IMR-90 (cell line): ENCODE measurements at regions not wholly inside any gene's neighbourhood (a gene's known extent, or its start where the extent isn't known, plus 50 kb on each side); places are given as distances from the start of the nearest gene placed in this dataset.

ENCODE experiments used
- ATAC-seq: fragments of 200-7000 bp; cut with Tn5 transposase; 2 replicates; pipeline ENCODE4 v1.9.1; 2020; ENCODE audit warnings: low read depth, mild to moderate bottlenecking, moderate library complexity
- BruUV-seq: library from RNA; stranded (reverse); fragments of 400-500 nt; replicated peaks from 2 replicates; lab custom pipeline; 2021; lab: Mats Ljungman, UMichigan
- CTCF ChIA-PET: fragments of 300-600 bp; formaldehyde crosslinking; extraction: SDS; loops from one replicate; lab custom pipeline; 2021; ENCODE audit warnings: antibody characterized with exemption; lab: Yijun Ruan, JAX
- POLR2A ChIA-PET: fragments of 300-600 bp; sonication (Branson Sonifier 250); formaldehyde crosslinking; loops from one replicate; lab custom pipeline; 2022; ENCODE audit warnings: antibody characterized with exemption; ENCODE audit not compliant: unreplicated experiment; lab: Charles Lee
- DNase-seq: peaks from one replicate; pipeline ENCODE4 v3.0.0; 2013
- H2AFZ ChIP-seq: replicated peaks from 2 replicates; pipeline ENCODE3; 2013; ENCODE audit warnings: low read length, mild to moderate bottlenecking; ENCODE audit not compliant: poor library complexity
- H2AK5ac ChIP-seq: 2 replicates; pipeline ENCODE4 v1.6.1; 2013; ENCODE audit warnings: low read depth, low read length, inconsistent platforms
- H2AK9ac ChIP-seq: replicated peaks from 2 replicates; pipeline ENCODE3; 2013; ENCODE audit warnings: mild to moderate bottlenecking, low read depth, low read length, moderate library complexity; ENCODE audit not compliant: poor library complexity
- H2BK120ac ChIP-seq: 2 replicates; pipeline ENCODE4 v1.6.1; 2013; ENCODE audit warnings: low read depth, low read length, inconsistent platforms
- H2BK15ac ChIP-seq: 3 replicates; pipeline ENCODE4 v1.6.1; 2013; ENCODE audit warnings: low read depth, low read length, inconsistent platforms
- H2BK20ac ChIP-seq: 2 replicates; pipeline ENCODE4 v1.6.1; 2013; ENCODE audit warnings: low read depth, mild to moderate bottlenecking, inconsistent platforms, low read length, moderate library complexity
- H2BK5ac ChIP-seq: 2 replicates; pipeline ENCODE4 v1.6.1; 2013; ENCODE audit warnings: mild to moderate bottlenecking, low read depth, low read length, inconsistent platforms; ENCODE audit not compliant: poor library complexity, severe bottlenecking
- H3K14ac ChIP-seq: replicated peaks from 2 replicates; pipeline ENCODE4 v1.6.1; 2013; ENCODE audit warnings: low read depth, low read length, inconsistent platforms
- H3K18ac ChIP-seq: 2 replicates; pipeline ENCODE4 v1.6.1; 2013; ENCODE audit warnings: low read depth, low read length, control low read depth
- H3K23ac ChIP-seq: 2 replicates; pipeline ENCODE4 v1.6.1; 2013; ENCODE audit warnings: low read depth, low read length, inconsistent platforms
- H3K27ac ChIP-seq: 2 replicates; pipeline ENCODE4 v1.5.1; 2013; ENCODE audit warnings: mild to moderate bottlenecking, control low read depth, low read length; ENCODE audit not compliant: insufficient read depth
- H3K27me3 ChIP-seq: 2 replicates; pipeline ENCODE4 v1.6.1; 2013; ENCODE audit warnings: low read length; ENCODE audit not compliant: control insufficient read depth, insufficient read depth
- H3K36me3 ChIP-seq: 2 replicates; pipeline ENCODE4 v1.6.1; 2013; ENCODE audit warnings: low read length, mixed read lengths; ENCODE audit not compliant: control insufficient read depth, insufficient read depth
- H3K4ac ChIP-seq: 2 replicates; pipeline ENCODE4 v1.6.1; 2013; ENCODE audit warnings: low read depth, low read length, inconsistent platforms
- H3K4me1 ChIP-seq: 2 replicates; pipeline ENCODE4 v1.6.1; 2013; ENCODE audit warnings: low read length, mixed read lengths; ENCODE audit not compliant: control insufficient read depth, insufficient read depth
- H3K4me2 ChIP-seq: 2 replicates; pipeline ENCODE4 v1.6.1; 2013; ENCODE audit warnings: low read depth, mild to moderate bottlenecking, control low read depth, low read length, moderate library complexity
- H3K4me3 ChIP-seq: 2 replicates; pipeline ENCODE4 v1.5.1; 2013; ENCODE audit warnings: low read depth, mild to moderate bottlenecking, control low read depth, low read length, moderate library complexity; ENCODE audit not compliant: insufficient read depth
- H3K56ac ChIP-seq: 2 replicates; pipeline ENCODE4 v1.6.1; 2013; ENCODE audit warnings: low read length, inconsistent platforms; ENCODE audit not compliant: insufficient read depth; ENCODE audit errors: extremely low read depth
- H3K79me1 ChIP-seq, 2 experiments: 2 replicates each; pipeline ENCODE4 v1.6.1; 2013; ENCODE audit warnings: low read length in 2 of 2, inconsistent platforms in 1 of 2, low read depth in 1 of 2
- H3K9ac ChIP-seq: 2 replicates; pipeline ENCODE4 v1.6.1; 2013; ENCODE audit warnings: low read depth, low read length, control low read depth
- H3K9me1 ChIP-seq: 2 replicates; pipeline ENCODE4 v1.6.1; 2013; ENCODE audit warnings: low read length, inconsistent platforms; ENCODE audit not compliant: insufficient read depth
- H3K9me3 ChIP-seq: 2 replicates; pipeline ENCODE4 v1.6.1; 2013; ENCODE audit warnings: low read length; ENCODE audit not compliant: control insufficient read depth, insufficient read depth
- H4K20me1 ChIP-seq: 2 replicates; pipeline ENCODE4 v1.6.1; 2013; ENCODE audit warnings: low read length, inconsistent platforms; ENCODE audit not compliant: insufficient read depth
- H4K5ac ChIP-seq: 2 replicates; pipeline ENCODE4 v1.6.1; 2013; ENCODE audit warnings: mild to moderate bottlenecking, low read depth, low read length, control low read depth
- H4K8ac ChIP-seq, 2 experiments: 2 replicates each; pipeline ENCODE4 v1.6.1; 2013; ENCODE audit warnings: low read depth in 2 of 2, low read length in 2 of 2, control low read depth in 1 of 2, inconsistent platforms in 1 of 2
- H4K91ac ChIP-seq: 2 replicates; pipeline ENCODE4 v1.6.1; 2013; ENCODE audit warnings: low read depth, low read length, inconsistent platforms; ENCODE audit not compliant: insufficient read depth
- CEBPB ChIP-seq: IDR thresholded peaks from 2 replicates; pipeline ENCODE4 v1.6.1; 2012; ENCODE audit warnings: low read depth, low read length, improper control_type of control experiment
- FOS ChIP-seq: fragments of 150-350 bp; IDR thresholded peaks from 2 replicates; pipeline ENCODE4 v1.6.1; 2016; ENCODE audit warnings: low read depth, low read length
- NFE2L2 ChIP-seq: fragments of 150-350 bp; IDR thresholded peaks from 2 replicates; pipeline ENCODE4 v1.6.1; 2016; ENCODE audit warnings: low read depth, mild to moderate bottlenecking, low read length
- WGBS, 2 experiments: methylation state at CpG; one replicate each; pipeline versions ENCODE4 v1.1.5 to v1.1.7; 2013; ENCODE audit warnings: missing lambda C conversion rate in 2 of 2; ENCODE audit not compliant: insufficient read length in 1 of 2; ENCODE audit errors: extremely low coverage in 2 of 2; 5-methylcytosine and 5-hydroxymethylcytosine counted together
- dilution Hi-C: fragments of 300-500 bp; cut with HindIII; formaldehyde crosslinking; loops from one replicate; pipeline ENCODE4 v1.14.3; 2018; ENCODE audit warnings: low sequenced_read_pairs; ENCODE audit not compliant: unreplicated experiment
- in situ Hi-C: fragments of 300-500 bp; cut with MboI; formaldehyde crosslinking; loops from 3 replicates; pipeline ENCODE4 v1.14.3; 2019; ENCODE audit warnings: low sequenced_read_pairs, inconsistent platforms, mixed read lengths
- intact Hi-C: fragments of 100-400 bp; cut with micrococcal nuclease; formaldehyde crosslinking; loops from 2 replicates; pipeline ENCODE4 v1.10.0; 2022

GRCh38 chr12:65620046-65620445 lies 204.2 kb upstream of the HMGA2 start:
- in situ Hi-C loops, result no loop called here
- H2BK20ac ChIP-seq, result peak overlapping the region; percentile 40; the same call in 1 of the 2 replicates
- CTCF ChIA-PET, result no interaction called here
- no CpG with 5 or more reads among the region's 1 CpG for WGBS, 2 experiments
- peak overlapping the region; percentile 9; the same call in 1 of the 2 replicates for H4K5ac ChIP-seq
- H3K36me3 ChIP-seq, result no peaks in the 10 kb centered on the region
- H2BK15ac ChIP-seq, result peak overlapping the region; percentile 8; the same call in 2 of the 3 replicates
- no peaks in the 10 kb centered on the region for H3K27me3 ChIP-seq
- H4K20me1 ChIP-seq, result no peaks in the 10 kb centered on the region
- H3K23ac ChIP-seq, result peak overlapping the region; percentile 9; the same call in 1 of the 2 replicates
- BruUV-seq, result no TSS peak
- H3K4me1 ChIP-seq, result peaks cover 6% of the 10 kb centered on the region; the same call in 1 of the 2 replicates
- peak overlapping the region; percentile 74 for H2BK120ac ChIP-seq
- H3K18ac ChIP-seq, result peak overlapping the region; percentile 17; the same call in 1 of the 2 replicates
- no peak overlapping the region for H2AK5ac ChIP-seq
- H3K14ac ChIP-seq, result peak overlapping the region; percentile 31
- no peak overlapping the region for H3K56ac ChIP-seq
- DNase-seq, result peak; percentile 77
- H3K4ac ChIP-seq, result peak overlapping the region; percentile 49; the same call in 1 of the 2 replicates
- intact Hi-C loops, result no loop called here
- no peaks in the 10 kb centered on the region for H3K9me3 ChIP-seq
- peak overlapping the region in 1 of 2 experiments; percentile 66; a peak in 2 of 4 replicates for H4K8ac ChIP-seq
- no peak overlapping the region; the same call in 1 of the 2 replicates for H4K91ac ChIP-seq
- H3K4me2 ChIP-seq, result no peak overlapping the region
- H3K4me3 ChIP-seq, result no peak overlapping the region
- TF ChIP-seq CEBPB (no peak), FOS (no peak), NFE2L2 (0 out of 2 replicates have a peak, but pooled peaks have one; percentile 10)
- peaks cover 7% of the 10 kb centered on the region for H3K9me1 ChIP-seq
- H2AFZ ChIP-seq, result no peak overlapping the region
- H3K9ac ChIP-seq, result no peak overlapping the region; the same call in 1 of the 2 replicates
- H3K27ac ChIP-seq, result no peak overlapping the region
- dilution Hi-C loops, result no loop called here
- no peak overlapping the region for H2AK9ac ChIP-seq
- peak; percentile 79 for ATAC-seq
- peaks cover 0 to 2% of the 10 kb centered on the region in 2 experiments; a peak in 1 of 4 replicates for H3K79me1 ChIP-seq
- POLR2A ChIA-PET, result interaction anchor here (1.0 kb wide), 1 partner anchor 24 kb away, joined by 3 read pairs; no protein-coding TSS in a partner anchor
- peak overlapping the region; percentile 67 for H2BK5ac ChIP-seq
